NCI-H2081 treated with DMSO at 0.1 percent for 48 hours (cell line): ENCODE measurements at regions not wholly inside any gene's neighbourhood (a gene's known extent, or its start where the extent isn't known, plus 50 kb on each side); places are given as distances from the start of the nearest gene placed in this dataset.
"Not testable (repeated sequence)": the region's sequence is repeated elsewhere in the genome, so short reads cannot be mapped to it uniquely, and the experiment has no call there.

Experiments used
- DNase-seq: peaks from one replicate; lab custom pipeline; 2025; lab: John Stamatoyannopoulos, UW

DNA sequence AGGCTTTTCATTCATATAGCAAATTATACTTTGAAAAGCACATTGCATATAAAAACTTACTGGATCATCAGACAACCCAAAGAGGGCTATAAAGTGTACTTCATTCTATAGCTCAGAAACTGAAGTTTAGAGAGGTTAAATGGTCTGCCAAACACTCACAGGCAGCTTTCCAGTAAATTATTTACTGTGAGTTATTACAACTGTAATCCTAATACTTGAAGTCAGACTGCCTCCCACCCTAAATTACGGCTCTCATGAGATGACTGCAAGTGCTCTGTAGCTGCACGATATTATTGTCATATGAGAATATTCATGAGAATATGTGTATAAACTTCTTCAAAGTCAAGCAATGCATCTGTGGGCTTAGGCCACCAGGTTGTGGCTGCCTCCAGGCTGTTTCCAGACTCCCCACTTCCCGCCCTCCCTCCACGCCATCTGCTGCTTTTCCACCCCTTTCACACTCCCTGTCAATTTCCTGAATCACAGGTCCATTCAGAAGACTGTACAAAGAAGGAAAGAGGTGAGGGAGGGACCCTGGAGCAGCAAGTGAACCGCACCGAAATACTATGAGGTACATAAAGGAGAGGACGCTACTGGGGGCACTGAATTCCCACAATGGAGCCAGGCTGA is 111.1 kb upstream of the SPOPL start:
- no peak for DNase-seq

DNA sequence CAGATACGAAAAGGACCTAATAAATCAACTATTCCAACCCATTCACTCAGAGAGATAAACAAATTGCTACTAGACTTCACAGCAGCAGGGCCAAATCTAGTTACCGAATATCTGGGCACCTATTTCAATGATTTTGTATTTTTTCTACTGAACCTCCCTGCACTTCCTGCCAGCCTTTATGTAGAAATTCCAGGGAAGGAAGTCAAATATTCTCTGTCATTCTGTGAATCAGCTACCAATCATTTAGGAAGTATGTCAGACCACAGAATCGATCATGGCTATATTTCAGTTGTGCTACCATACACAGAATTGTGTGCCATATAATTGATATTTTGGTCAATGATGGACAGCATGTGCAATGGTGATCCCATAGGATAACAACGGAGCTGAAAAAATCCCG is 109.6 kb upstream of the SPOPL start:
- DNase-seq, result no peak

DNA sequence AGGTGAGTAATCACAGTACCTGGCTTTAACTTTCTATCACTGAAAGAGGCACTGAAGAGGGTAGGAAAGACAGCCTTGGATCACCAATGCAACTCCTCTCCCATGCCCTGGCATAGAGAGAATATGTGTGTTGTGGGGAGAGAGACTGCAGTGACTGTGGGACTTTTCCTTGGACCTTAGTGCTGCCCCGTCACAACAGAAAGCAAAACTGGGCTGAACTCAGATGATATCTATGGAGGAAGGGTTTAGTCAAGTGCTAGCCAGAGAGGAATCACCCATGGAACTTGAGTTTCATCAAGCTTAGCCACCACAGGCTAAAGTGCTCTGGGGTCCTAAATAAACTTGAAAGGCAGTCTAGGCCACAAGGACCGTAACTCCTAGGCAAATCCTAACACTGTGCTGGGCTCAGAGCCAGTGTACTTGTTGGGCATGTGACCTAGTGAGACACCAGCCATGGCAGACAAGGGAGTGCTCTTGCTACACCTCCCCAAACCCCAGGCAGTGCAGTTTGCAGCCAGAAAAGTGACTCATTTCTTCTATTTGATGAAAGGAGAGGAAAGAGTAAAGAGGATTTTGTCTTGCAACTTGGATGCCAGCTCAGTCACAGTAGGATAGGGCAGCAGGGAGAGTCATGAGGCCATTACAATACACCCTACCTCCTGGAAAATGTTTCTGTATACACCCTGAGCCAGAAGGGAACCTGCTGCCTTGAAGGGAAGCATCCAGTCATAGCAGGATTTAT is 105.8 kb upstream of the SPOPL start:
- no peak for DNase-seq

DNA sequence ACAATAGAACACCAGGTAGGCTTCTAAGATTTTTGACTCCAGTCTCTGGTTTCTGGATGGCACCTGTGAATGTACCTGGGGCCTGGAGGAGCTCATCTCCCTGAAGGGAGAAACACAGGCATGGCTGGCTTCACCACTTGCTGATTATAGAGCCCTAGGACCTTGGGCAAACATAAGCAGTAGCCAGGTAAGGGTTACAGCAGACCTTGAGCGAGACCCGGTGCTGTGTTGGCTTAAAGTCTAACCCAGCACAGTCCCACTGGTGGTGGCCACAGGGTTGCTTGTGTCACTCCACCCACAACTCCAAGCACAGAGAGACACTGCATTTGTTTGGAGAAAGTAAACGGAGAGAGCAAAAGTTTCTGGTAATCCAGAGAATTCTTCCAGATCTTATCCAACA is 104.7 kb upstream of the SPOPL start:
- no peak for DNase-seq

- no peak for DNase-seq
These were observed 98.1 kb upstream of the SPOPL start for GRCh38 chr2:138403431-138403927.

- no peak for DNase-seq
These were observed 87.6 kb upstream of the SPOPL start for GRCh38 chr2:138414014-138414413.

DNA sequence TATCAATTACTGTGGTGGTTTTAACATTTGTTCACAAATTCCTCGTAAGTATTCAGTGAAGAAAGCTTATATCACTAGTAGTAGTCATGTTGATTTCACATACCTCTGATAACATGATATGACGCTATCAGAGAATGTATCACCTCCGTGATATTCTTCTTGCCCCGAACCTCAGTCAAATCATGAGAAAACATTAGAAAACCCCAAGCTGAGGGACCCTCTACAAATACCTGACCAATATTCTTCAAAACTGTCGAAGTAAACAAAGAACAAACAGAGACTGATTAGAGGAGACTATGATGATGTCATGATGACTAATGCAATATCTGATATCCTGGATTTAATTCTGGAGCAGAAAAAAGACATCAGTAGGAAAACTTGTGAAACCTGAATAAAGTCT is 85.6 kb upstream of the SPOPL start:
- DNase-seq, result no peak

GRCh38 chr2:138418453-138418852 is 83.1 kb upstream of the SPOPL start:
- DNase-seq, result no peak

- DNase-seq, result no peak
These were observed 80.1 kb upstream of the SPOPL start for GRCh38 chr2:138421315-138421970.

- DNase-seq, result no peak
These were observed 79.6 kb upstream of the SPOPL start for GRCh38 chr2:138421971-138422335.

DNA sequence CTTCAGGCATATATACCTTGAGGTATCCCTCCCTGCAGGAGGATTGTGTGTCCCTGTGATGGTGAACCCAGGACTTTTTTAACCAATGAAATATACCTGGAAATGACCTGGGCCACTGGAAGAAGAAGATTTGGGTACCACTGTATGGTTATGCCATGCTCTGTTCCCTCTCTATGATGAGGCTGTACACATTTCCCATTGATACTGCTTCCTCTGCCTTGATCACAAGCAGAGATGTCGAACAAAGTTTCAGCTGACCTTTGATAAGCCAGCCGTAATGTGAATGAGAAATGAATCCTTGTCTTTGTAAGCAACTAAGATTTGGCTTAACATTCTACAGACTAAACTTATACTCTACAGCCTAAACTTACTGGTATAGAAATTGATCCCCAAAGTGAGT is 78.4 kb upstream of the SPOPL start:
- DNase-seq, result no peak

- DNase-seq, result no peak
These were observed 77.8 kb upstream of the SPOPL start for GRCh38 chr2:138423745-138424144.

GRCh38 chr2:138424436-138425140 is 77.0 kb upstream of the SPOPL start:
- DNase-seq, result no peak

GRCh38 chr2:138426116-138426515 is 75.5 kb upstream of the SPOPL start:
- DNase-seq, result not testable (repeated sequence)

GRCh38 chr2:138428710-138429440 is 72.7 kb upstream of the SPOPL start:
- DNase-seq, result no peak

DNA sequence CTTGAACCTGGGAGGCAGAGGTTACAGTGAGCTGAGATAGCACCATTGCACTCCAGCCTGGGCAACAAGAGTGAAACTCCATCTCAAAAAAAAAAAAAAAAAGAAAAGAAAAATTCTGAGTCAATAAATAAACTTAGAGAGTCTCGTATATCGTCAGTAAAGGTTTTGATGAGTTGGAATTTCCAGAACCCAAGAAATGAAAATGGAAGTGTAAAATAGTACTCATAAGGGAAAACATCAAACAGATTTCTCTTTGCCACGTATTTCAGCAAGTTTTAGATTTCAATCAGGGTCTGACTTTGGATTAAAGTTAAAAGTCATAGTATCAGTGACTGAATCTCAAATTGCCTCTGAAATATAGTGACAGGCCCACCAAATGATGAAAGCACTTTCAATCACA is 71.4 kb upstream of the SPOPL start:
- DNase-seq, result no peak

- DNase-seq, result no peak
These were observed 68.6 kb upstream of the SPOPL start for GRCh38 chr2:138432971-138433370.

DNA sequence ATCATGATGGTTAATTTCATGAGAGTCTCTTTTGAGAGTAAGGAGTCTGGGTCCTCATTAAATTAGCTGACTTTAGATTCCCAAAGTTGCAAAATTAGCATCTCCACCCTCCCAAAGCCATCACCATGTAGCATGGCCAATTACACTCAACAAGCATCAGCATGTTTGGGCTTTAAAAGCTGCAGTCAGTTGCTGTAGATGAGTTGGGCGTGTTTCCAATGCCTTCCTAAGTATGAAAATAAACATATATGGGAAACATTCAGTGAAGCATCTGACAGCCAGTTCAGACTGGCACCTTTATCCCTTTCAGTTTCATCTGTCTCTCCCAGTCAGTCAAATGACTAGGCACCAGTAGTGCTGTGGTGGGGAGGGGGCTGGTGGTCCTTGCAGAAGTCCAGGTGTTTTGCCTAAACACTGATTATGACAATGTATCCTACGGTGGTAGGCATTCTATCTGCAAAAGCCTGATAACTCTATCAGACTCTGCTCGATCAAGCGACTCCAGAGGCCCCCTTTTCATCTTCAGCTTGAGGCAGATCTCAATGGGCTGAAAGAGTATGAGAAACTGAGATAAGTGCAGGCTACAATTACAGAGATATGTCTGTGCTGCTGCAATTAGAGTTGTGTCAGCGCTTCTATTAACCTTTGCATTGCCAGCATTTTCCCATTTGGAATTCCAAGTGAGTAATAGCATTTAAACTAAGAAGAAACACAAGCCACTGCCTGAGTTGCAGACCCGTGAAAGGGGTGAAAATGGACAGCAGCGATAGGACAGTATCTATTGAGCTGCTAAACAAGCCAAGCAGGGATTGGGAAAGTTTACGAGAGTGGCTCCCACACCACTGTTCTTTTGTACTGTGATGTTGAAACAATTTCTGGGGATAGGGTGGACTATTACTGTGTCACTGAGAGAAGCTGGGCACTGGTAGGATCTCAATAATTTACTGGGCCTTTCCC is 67.3 kb upstream of the SPOPL start:
- DNase-seq, result no peak

GRCh38 chr2:138435701-138436100 is 65.9 kb upstream of the SPOPL start:
- DNase-seq, result no peak

- DNase-seq, result no peak
These were observed 61.8 kb upstream of the SPOPL start for GRCh38 chr2:138439733-138440132.

- no peak for DNase-seq
These were observed 60.8 kb upstream of the SPOPL start for GRCh38 chr2:138440759-138441158.
